GM18505 (cell line): ENCODE measurements at regions not wholly inside any gene's neighbourhood (a gene's known extent, or its start where the extent isn't known, plus 50 kb on each side); places are given as distances from the start of the nearest gene placed in this dataset.

Experiments used
- ATAC-seq: cut with Tn5 transposase; IDR thresholded peaks from one replicate; pipeline ENCODE4 v1.9.1; 2021; ENCODE audit not compliant: unreplicated experiment
- POLR2A ChIP-seq: IDR thresholded peaks from 4 replicates; pipeline ENCODE4 v1.6.1; 2011; ENCODE audit warnings: borderline replicate concordance; ENCODE audit not compliant: insufficient read depth, insufficient read length; ENCODE audit errors: extremely low read depth

DNA sequence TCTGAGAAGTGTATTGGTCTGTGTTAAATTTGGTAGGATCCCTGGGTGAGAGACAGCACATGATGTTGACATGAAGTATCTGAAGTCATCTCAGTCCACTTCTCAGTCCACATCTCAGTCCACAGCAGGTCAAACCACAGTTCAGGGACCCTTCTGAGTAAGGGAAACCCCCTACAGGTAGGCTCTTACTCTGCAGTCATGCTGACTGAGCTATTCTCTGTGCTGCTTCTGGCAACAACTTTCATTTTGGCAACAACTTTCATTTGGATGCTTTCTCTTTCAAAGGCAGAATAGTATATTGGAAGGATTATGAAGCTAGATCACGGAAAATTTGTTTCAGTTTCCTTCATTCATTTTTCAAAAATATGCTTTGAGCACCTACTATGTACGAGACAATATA lies 178.2 kb upstream of the GOLIM4 start:
- TF ChIP-seq POLR2A = no peak
- ATAC-seq = peak; percentile 89

- ATAC-seq = no peak
- no peak for TF ChIP-seq POLR2A
Measured at GRCh38 chr3:168273036-168273435, 177.3 kb upstream of the GOLIM4 start.

DNA sequence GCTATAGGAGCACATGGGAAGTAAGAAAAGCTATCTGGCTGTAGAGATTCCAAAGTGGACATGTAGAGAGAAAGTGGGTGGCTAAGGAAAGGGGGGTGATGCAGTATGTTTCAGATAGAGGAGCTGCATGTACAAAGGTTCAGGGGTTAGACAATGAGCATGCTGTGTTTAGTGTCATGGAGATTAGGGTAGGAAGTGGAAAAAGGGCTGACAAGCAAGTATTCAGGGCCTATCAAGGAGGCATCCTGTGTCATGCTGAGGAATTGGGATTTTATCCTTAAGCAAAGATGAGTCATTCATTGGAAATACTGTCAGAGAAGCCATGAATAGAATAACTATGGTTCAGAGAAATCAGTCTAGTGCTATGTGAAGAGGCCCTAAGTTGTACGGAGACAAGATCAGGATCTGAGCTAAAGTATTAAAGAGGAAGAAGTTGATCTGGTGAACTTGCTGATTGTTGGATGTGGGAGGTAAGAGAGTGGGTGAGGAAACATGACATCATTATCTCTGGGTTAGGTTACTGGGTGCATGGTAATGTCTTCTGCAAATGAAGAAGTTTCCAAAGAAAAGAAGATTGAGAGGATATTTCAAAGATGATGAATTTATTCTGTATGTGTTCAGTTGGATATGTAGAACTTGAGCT lies 176.7 kb upstream of the GOLIM4 start:
- TF ChIP-seq POLR2A = no peak
- ATAC-seq = no peak

- no peak for TF ChIP-seq POLR2A
- ATAC-seq = no peak
Measured at GRCh38 chr3:168271932-168272331, 176.2 kb upstream of the GOLIM4 start.

DNA sequence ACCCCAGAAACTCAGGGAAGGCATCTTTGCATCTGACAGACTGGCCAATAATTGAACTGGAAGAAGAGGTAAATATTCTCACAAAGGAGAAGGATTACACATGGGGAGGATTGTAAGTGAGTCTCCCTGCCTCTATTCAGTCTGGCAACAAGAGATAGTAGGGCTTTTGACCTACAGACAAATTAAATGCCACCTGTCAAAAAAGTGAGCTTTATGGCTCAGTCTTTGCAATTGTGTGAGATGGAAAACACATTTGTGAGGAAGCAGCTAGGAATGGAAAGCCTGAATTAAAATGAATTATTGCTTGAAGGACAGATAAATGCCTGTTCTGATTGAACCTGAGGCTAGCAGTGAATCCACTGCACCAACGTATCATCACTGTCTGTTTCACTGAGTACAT lies 173.3 kb upstream of the GOLIM4 start:
- no peak for ATAC-seq
- no peak for TF ChIP-seq POLR2A

- TF ChIP-seq POLR2A = no peak
- no peak for ATAC-seq
Measured at GRCh38 chr3:168267179-168267578, 171.5 kb upstream of the GOLIM4 start.

GRCh38 chr3:168266335-168266734 lies 170.6 kb upstream of the GOLIM4 start:
- TF ChIP-seq POLR2A = no peak
- ATAC-seq = no peak

GRCh38 chr3:168262887-168263286 lies 167.2 kb upstream of the GOLIM4 start:
- no peak for TF ChIP-seq POLR2A
- ATAC-seq = no peak

GRCh38 chr3:168260859-168261258 lies 165.1 kb upstream of the GOLIM4 start:
- ATAC-seq = peak; percentile 59

DNA sequence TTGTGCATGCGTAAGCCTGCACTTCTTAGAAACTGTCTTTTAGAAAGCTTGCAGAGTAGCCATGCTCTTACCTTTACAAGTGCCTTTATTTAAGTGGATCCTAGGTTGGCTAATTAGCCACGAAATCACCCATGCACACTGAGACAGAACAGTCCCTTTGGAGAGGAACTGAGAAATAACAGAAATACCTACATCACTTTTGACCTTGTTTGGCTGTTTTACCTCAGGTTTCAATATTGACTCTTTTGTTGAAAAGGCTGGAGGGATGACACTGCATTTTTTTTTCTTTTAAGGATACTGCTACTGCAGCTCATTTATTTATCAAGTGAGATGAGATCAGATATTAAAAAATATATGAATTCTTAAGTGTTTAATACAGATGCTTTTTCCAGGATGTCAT lies 155.6 kb upstream of the GOLIM4 start:
- no peak for TF ChIP-seq POLR2A

More at GRCh38 chr3:168260859-168261258, 165.1 kb upstream of the GOLIM4 start:
- no peak for TF ChIP-seq POLR2A

GRCh38 chr3:168250415-168250861 lies 154.7 kb upstream of the GOLIM4 start:
- ATAC-seq = peak; percentile 15
- peak; percentile 36 for TF ChIP-seq POLR2A

More for the DNA sequence above, 155.6 kb upstream of the GOLIM4 start:
- ATAC-seq = peak; percentile 43

GRCh38 chr3:168249550-168250414 lies 154.1 kb upstream of the GOLIM4 start:
- peak; percentile 83 for TF ChIP-seq POLR2A

GRCh38 chr3:168249205-168249549 lies 153.5 kb upstream of the GOLIM4 start:
- no peak for ATAC-seq
- TF ChIP-seq POLR2A = no peak

More at GRCh38 chr3:168249550-168250414, 154.1 kb upstream of the GOLIM4 start:
- peak; percentile 75 for ATAC-seq
